Ishikawa (cell line): ENCODE measurements at regions not wholly inside any gene's neighbourhood (a gene's known extent, or its start where the extent isn't known, plus 50 kb on each side); places are given as distances from the start of the nearest gene placed in this dataset.

Experiments used
- CEBPB ChIP-seq: IDR thresholded peaks from 2 replicates; pipeline ENCODE4 v1.6.1; 2012
- CREB1 ChIP-seq: IDR thresholded peaks from 2 replicates; pipeline ENCODE4 v1.6.1; 2012; ENCODE audit warnings: low read depth
- EGR1 ChIP-seq: IDR thresholded peaks from 2 replicates; pipeline ENCODE4 v1.6.1; 2012
- EP300 ChIP-seq: IDR thresholded peaks from 2 replicates; pipeline ENCODE4 v1.6.1; 2012; ENCODE audit warnings: borderline replicate concordance
- FOXM1 ChIP-seq: IDR thresholded peaks from 2 replicates; pipeline ENCODE4 v1.6.1; 2012; ENCODE audit warnings: low read depth, borderline replicate concordance
- MAX ChIP-seq: IDR thresholded peaks from 2 replicates; pipeline ENCODE4 v1.6.1; 2012
- NFIC ChIP-seq: IDR thresholded peaks from 2 replicates; pipeline ENCODE4 v1.6.1; 2012
- RAD21 ChIP-seq: IDR thresholded peaks from 2 replicates; pipeline ENCODE4 v1.6.1; 2012; ENCODE audit warnings: low read depth
- REST ChIP-seq: IDR thresholded peaks from 2 replicates; pipeline ENCODE4 v1.6.1; 2012; ENCODE audit warnings: low read depth, mild to moderate bottlenecking
- TAF1 ChIP-seq: IDR thresholded peaks from 2 replicates; pipeline ENCODE4 v1.6.1; 2012; ENCODE audit warnings: low read depth, mild to moderate bottlenecking
- TCF12 ChIP-seq: IDR thresholded peaks from 2 replicates; pipeline ENCODE4 v1.6.1; 2012; ENCODE audit warnings: low read depth
- TEAD4 ChIP-seq: IDR thresholded peaks from 2 replicates; pipeline ENCODE4 v1.6.1; 2012
- USF1 ChIP-seq: IDR thresholded peaks from 2 replicates; pipeline ENCODE4 v1.6.1; 2012
- YY1 ChIP-seq: IDR thresholded peaks from 2 replicates; pipeline ENCODE4 v1.6.1; 2012; ENCODE audit warnings: low read depth
- ZBTB7A ChIP-seq: IDR thresholded peaks from 2 replicates; pipeline ENCODE4 v1.6.1; 2012; ENCODE audit warnings: low read depth

- TF ChIP-seq CREB1 (no peak), ZBTB7A (no peak), TEAD4 (no peak), EGR1 (no peak), TCF12 (no peak), MAX (no peak), EP300 (no peak), USF1 (no peak), YY1 (no peak), TAF1 (no peak), NFIC (no peak), RAD21 (no peak), CEBPB (no peak), FOXM1 (no peak), REST (no peak)
These were observed 599.6 kb upstream of the LCORL start for GRCh38 chr4:18621186-18621585.

GRCh38 chr4:18616720-18617119 is 595.2 kb upstream of the LCORL start:
- TF ChIP-seq ZBTB7A (no peak), CEBPB (no peak), REST (no peak), CREB1 (no peak), RAD21 (no peak), MAX (no peak), NFIC (no peak), TAF1 (no peak), USF1 (no peak), TCF12 (no peak), YY1 (no peak), EP300 (no peak), FOXM1 (no peak), TEAD4 (no peak), EGR1 (no peak)

- TF ChIP-seq USF1 (no peak), TAF1 (no peak), NFIC (no peak), TEAD4 (no peak), CREB1 (no peak), EP300 (no peak), YY1 (no peak), ZBTB7A (no peak)
These were observed 589.5 kb upstream of the LCORL start for GRCh38 chr4:18611026-18611425.

- TF ChIP-seq EGR1 (no peak), NFIC (no peak), FOXM1 (no peak), CREB1 (no peak), TEAD4 (no peak), TCF12 (no peak), EP300 (no peak)
These were observed 587.5 kb upstream of the LCORL start for GRCh38 chr4:18608908-18609533.

GRCh38 chr4:18593297-18594002 is 571.9 kb upstream of the LCORL start:
- TF ChIP-seq REST, result no peak
- no peak for TF ChIP-seq FOXM1
- no peak for TF ChIP-seq CEBPB
- TF ChIP-seq MAX, result no peak
- TF ChIP-seq RAD21, result peak; percentile 91
- no peak for TF ChIP-seq USF1
- TF ChIP-seq EGR1, result no peak
- TF ChIP-seq NFIC, result no peak
- TF ChIP-seq TEAD4, result no peak
